ENCODE measurements at regions not wholly inside any gene's neighbourhood (a gene's known extent, or its start where the extent isn't known, plus 50 kb on each side); places are given as distances from the start of the nearest gene placed in this dataset.

GRCh38 chr12:23335593-23335992, 613.9 kb downstream of the SOX5 start:
- no peak overlapping the region for H3K4me3 Mint-ChIP-seq
- no peaks in the 10 kb centered on the region for H3K36me3 Mint-ChIP-seq (ENCODE audit: insufficient read depth)
- DNase-seq (no peak), ATAC-seq (no peak)
- no peaks in the 10 kb centered on the region for H3K4me1 Mint-ChIP-seq (ENCODE audit: low read depth)
- H3K27me3 Mint-ChIP-seq (ENCODE audit: low read depth) = no peaks in the 10 kb centered on the region
- H3K9me3 Mint-ChIP-seq = peaks cover 3% of the 10 kb centered on the region

GRCh38 chr12:23337213-23337612, 612.3 kb downstream of the SOX5 start:
- no peaks in the 10 kb centered on the region for H3K36me3 Mint-ChIP-seq (ENCODE audit: insufficient read depth)
- no peak for ATAC-seq
- H3K4me3 Mint-ChIP-seq = no peak overlapping the region
- H3K27me3 Mint-ChIP-seq (ENCODE audit: low read depth) = no peaks in the 10 kb centered on the region
- no peaks in the 10 kb centered on the region for H3K4me1 Mint-ChIP-seq (ENCODE audit: low read depth)
- DNase-seq = no peak
- H3K9me3 Mint-ChIP-seq = peaks cover 3% of the 10 kb centered on the region

- Mint-ChIP-seq H3K9me3 (no peaks in the 10 kb centered on the region), H3K36me3 (ENCODE audit: insufficient read depth) (no peaks in the 10 kb centered on the region), H3K4me1 (ENCODE audit: low read depth) (no peaks in the 10 kb centered on the region), H3K27me3 (ENCODE audit: low read depth) (no peaks in the 10 kb centered on the region), H3K4me3 (no peak overlapping the region)
- DNase-seq (no peak), ATAC-seq (no peak)
These were observed 609.1 kb downstream of the SOX5 start for GRCh38 chr12:23340351-23340750.

- Mint-ChIP-seq H3K36me3 (ENCODE audit: insufficient read depth) (no peaks in the 10 kb centered on the region), H3K27me3 (ENCODE audit: low read depth) (no peaks in the 10 kb centered on the region), H3K4me3 (no peak overlapping the region), H3K9me3 (peaks cover 4% of the 10 kb centered on the region), H3K4me1 (ENCODE audit: low read depth) (no peaks in the 10 kb centered on the region)
- no peak for DNase-seq
- ATAC-seq = no peak
These were observed 607.1 kb downstream of the SOX5 start for GRCh38 chr12:23342407-23342806.

GRCh38 chr12:23349564-23349963, 599.9 kb downstream of the SOX5 start:
- H3K4me3 Mint-ChIP-seq = no peak overlapping the region
- H3K9me3 Mint-ChIP-seq = peaks cover 8% of the 10 kb centered on the region
- H3K4me1 Mint-ChIP-seq (ENCODE audit: low read depth) = no peaks in the 10 kb centered on the region

GRCh38 chr12:23350808-23351207, 598.7 kb downstream of the SOX5 start:
- DNase-seq (no peak), ATAC-seq (no peak)
- H3K27me3 Mint-ChIP-seq (ENCODE audit: low read depth) = no peaks in the 10 kb centered on the region
- no peak overlapping the region for H3K4me3 Mint-ChIP-seq
- H3K4me1 Mint-ChIP-seq (ENCODE audit: low read depth) = no peaks in the 10 kb centered on the region
- no peaks in the 10 kb centered on the region for H3K36me3 Mint-ChIP-seq (ENCODE audit: insufficient read depth)
- peaks cover 8% of the 10 kb centered on the region for H3K9me3 Mint-ChIP-seq

More at GRCh38 chr12:23349564-23349963, 599.9 kb downstream of the SOX5 start:
- Mint-ChIP-seq H3K36me3 (ENCODE audit: insufficient read depth) (no peaks in the 10 kb centered on the region), H3K27me3 (ENCODE audit: low read depth) (no peaks in the 10 kb centered on the region)
- ATAC-seq = no peak
- no peak for DNase-seq

GRCh38 chr12:23352670-23353069, 596.8 kb downstream of the SOX5 start:
- DNase-seq (no peak), ATAC-seq (no peak)
- Mint-ChIP-seq H3K4me1 (ENCODE audit: low read depth) (no peaks in the 10 kb centered on the region), H3K9me3 (peaks cover 8% of the 10 kb centered on the region), H3K27me3 (ENCODE audit: low read depth) (no peaks in the 10 kb centered on the region), H3K36me3 (ENCODE audit: insufficient read depth) (no peaks in the 10 kb centered on the region), H3K4me3 (no peak overlapping the region)

- H3K4me1 Mint-ChIP-seq (ENCODE audit: low read depth) = no peaks in the 10 kb centered on the region
- ATAC-seq (no peak), DNase-seq (no peak)
- no peaks in the 10 kb centered on the region for H3K27me3 Mint-ChIP-seq (ENCODE audit: low read depth)
- H3K9me3 Mint-ChIP-seq = peaks cover 8% of the 10 kb centered on the region
- H3K4me3 Mint-ChIP-seq = no peak overlapping the region
- no peaks in the 10 kb centered on the region for H3K36me3 Mint-ChIP-seq (ENCODE audit: insufficient read depth)
These were observed 594.7 kb downstream of the SOX5 start for GRCh38 chr12:23354800-23355199.

- Mint-ChIP-seq H3K36me3 (ENCODE audit: insufficient read depth) (no peaks in the 10 kb centered on the region), H3K9me3 (peaks cover 8% of the 10 kb centered on the region), H3K4me1 (ENCODE audit: low read depth) (no peaks in the 10 kb centered on the region), H3K4me3 (no peak overlapping the region), H3K27me3 (ENCODE audit: low read depth) (no peaks in the 10 kb centered on the region)
- DNase-seq (no peak), ATAC-seq (no peak)
These were observed 593.0 kb downstream of the SOX5 start for GRCh38 chr12:23356440-23356839.

GRCh38 chr12:23356927-23357708, 592.4 kb downstream of the SOX5 start:
- DNase-seq (no peak), ATAC-seq (no peak)

GRCh38 chr12:23359975-23360701, 589.3 kb downstream of the SOX5 start:
- Mint-ChIP-seq H3K4me3 (no peak overlapping the region), H3K4me1 (ENCODE audit: low read depth) (no peaks in the 10 kb centered on the region), H3K36me3 (ENCODE audit: insufficient read depth) (no peaks in the 10 kb centered on the region), H3K27me3 (ENCODE audit: low read depth) (no peaks in the 10 kb centered on the region), H3K9me3 (peaks cover 4% of the 10 kb centered on the region)
- no peak for DNase-seq
- no peak for ATAC-seq

More at GRCh38 chr12:23356927-23357708, 592.4 kb downstream of the SOX5 start:
- Mint-ChIP-seq H3K4me1 (ENCODE audit: low read depth) (no peaks in the 10 kb centered on the region), H3K36me3 (ENCODE audit: insufficient read depth) (no peaks in the 10 kb centered on the region), H3K4me3 (no peak overlapping the region), H3K27me3 (ENCODE audit: low read depth) (no peaks in the 10 kb centered on the region), H3K9me3 (peaks cover 8% of the 10 kb centered on the region)

- Mint-ChIP-seq H3K36me3 (ENCODE audit: insufficient read depth) (no peaks in the 10 kb centered on the region), H3K4me1 (ENCODE audit: low read depth) (no peaks in the 10 kb centered on the region), H3K4me3 (no peak overlapping the region), H3K27me3 (ENCODE audit: low read depth) (no peaks in the 10 kb centered on the region), H3K9me3 (peaks cover under 1% of the 10 kb centered on the region)
- ATAC-seq (no peak), DNase-seq (no peak)
These were observed 587.5 kb downstream of the SOX5 start for GRCh38 chr12:23361971-23362370.

GRCh38 chr12:23368590-23368989, 580.9 kb downstream of the SOX5 start:
- Mint-ChIP-seq H3K4me3 (no peak overlapping the region), H3K36me3 (ENCODE audit: insufficient read depth) (no peaks in the 10 kb centered on the region), H3K27me3 (ENCODE audit: low read depth) (no peaks in the 10 kb centered on the region), H3K9me3 (peaks cover 10% of the 10 kb centered on the region), H3K4me1 (ENCODE audit: low read depth) (no peaks in the 10 kb centered on the region)
- ATAC-seq (no peak), DNase-seq (no peak)

GRCh38 chr12:23375621-23376020, 573.8 kb downstream of the SOX5 start:
- Mint-ChIP-seq H3K36me3 (ENCODE audit: insufficient read depth) (no peaks in the 10 kb centered on the region), H3K4me1 (ENCODE audit: low read depth) (no peaks in the 10 kb centered on the region), H3K27me3 (ENCODE audit: low read depth) (no peaks in the 10 kb centered on the region), H3K4me3 (no peak overlapping the region), H3K9me3 (peaks cover 41% of the 10 kb centered on the region)
- DNase-seq (no peak), ATAC-seq (no peak)

GRCh38 chr12:23376238-23376637, 573.2 kb downstream of the SOX5 start:
- Mint-ChIP-seq H3K36me3 (ENCODE audit: insufficient read depth) (no peaks in the 10 kb centered on the region), H3K4me3 (no peak overlapping the region), H3K27me3 (ENCODE audit: low read depth) (no peaks in the 10 kb centered on the region), H3K9me3 (peaks cover 41% of the 10 kb centered on the region), H3K4me1 (ENCODE audit: low read depth) (no peaks in the 10 kb centered on the region)
- DNase-seq (no peak), ATAC-seq (no peak)
